Middle frontal gyrus (tissue), 1 donor: ENCODE measurements at regions not wholly inside any gene's neighbourhood (a gene's known extent, or its start where the extent isn't known, plus 50 kb on each side); places are given as distances from the start of the nearest gene placed in this dataset.
A peak's percentile ranks its signal among the peaks of the same experiment; 100 is the strongest.
"Not testable (repeated sequence)": the region's sequence is repeated elsewhere in the genome, so short reads cannot be mapped to it uniquely, and the experiment has no call there.

Source experiments
- DNase-seq: peaks from one replicate; pipeline ENCODE4 v3.0.0-alpha.2; 2015; ENCODE audit warnings: low spot score; ENCODE audit errors: extremely low spot score

GRCh38 chr5:52605317-52606313 lies 182.1 kb upstream of the ITGA1 start:
- DNase-seq = no peak

- DNase-seq = no peak
Observed at GRCh38 chr5:52607227-52607824, 180.4 kb upstream of the ITGA1 start.

DNA sequence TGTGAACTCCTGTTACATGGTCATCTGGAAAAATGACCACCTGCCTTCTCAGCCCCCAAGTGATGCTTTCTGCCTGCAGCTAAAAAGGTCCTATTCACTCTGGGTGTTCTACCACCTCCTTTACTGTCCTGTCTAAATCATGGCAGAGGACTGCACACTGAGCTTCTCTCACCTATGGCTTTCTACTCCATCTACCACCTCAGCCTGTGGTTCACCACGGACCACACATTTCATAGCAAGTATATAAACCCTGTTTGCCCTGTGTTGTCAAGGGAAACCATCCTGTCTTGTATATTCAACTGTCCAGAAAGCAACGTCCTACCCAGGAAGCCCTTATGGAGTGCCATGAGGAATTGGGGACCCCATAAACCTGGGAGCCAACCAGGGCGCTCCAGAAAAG lies 167.4 kb upstream of the ITGA1 start:
- DNase-seq = no peak

DNA sequence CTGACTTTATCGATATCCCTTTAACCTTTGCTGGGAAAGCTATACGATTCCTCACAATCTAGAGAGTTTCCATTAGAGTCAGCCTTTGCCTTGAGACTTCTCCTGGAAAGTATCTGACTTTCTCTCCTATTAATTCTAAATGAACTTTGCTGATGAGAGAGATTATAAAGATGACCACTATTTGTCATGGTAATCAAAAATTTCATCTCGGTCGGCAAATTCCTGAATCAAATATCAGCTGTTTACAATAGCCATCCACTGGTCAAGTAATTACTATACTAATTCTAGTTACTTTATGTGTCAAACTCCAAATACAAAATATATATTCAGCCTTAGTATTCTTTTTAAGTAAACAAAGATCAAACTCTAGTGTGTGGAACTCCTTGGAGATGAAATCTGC lies 164.4 kb upstream of the ITGA1 start:
- DNase-seq = no peak

DNA sequence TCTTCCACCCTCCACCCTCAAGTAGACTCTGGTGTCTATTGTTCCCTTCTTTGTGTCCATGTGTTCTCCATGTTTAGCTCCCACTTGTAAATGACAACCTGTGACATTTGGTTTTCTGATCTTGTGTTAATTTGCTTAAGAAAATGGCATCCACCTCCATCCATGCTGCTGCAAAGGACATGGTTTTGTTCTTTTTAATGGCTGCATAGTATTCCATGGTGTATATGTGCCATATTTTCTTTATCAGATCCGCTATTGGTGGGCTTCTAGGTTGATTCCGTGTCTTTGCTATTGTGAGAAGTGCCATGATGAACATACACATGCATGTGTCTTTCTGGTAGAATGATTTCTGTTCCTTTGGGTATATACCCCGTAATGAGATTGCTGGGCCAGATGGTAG lies 163.4 kb upstream of the ITGA1 start:
- DNase-seq = no peak

DNA sequence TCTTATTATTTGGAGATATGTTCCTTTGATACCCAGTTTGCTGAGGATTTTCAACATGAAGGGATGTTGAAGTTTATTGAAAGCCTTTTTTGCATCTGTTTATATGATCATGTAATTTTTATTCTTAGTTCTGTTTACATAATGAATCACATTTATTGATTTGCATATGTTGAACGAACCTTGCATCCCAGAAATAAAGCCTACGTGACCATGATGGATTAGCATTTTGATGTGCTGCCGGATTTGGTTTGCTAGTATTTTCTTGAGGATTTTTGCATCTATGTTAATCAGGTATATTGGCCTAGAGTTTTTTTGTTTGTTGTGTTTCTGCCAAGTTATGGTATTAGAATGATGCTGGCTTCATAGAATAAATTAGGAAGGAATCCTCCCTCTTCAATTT lies 161.4 kb upstream of the ITGA1 start:
- no peak for DNase-seq

GRCh38 chr5:52627740-52628139 lies 160.0 kb upstream of the ITGA1 start:
- no peak for DNase-seq

GRCh38 chr5:52632281-52632680 lies 155.4 kb upstream of the ITGA1 start:
- no peak for DNase-seq

- DNase-seq = not testable (repeated sequence)
Observed at GRCh38 chr5:52634171-52634570, 153.5 kb upstream of the ITGA1 start.

- DNase-seq = no peak
Observed at GRCh38 chr5:52638732-52639131, 149.0 kb upstream of the ITGA1 start.

- no peak for DNase-seq
Observed at GRCh38 chr5:52648726-52649125, 139.0 kb upstream of the ITGA1 start.

DNA sequence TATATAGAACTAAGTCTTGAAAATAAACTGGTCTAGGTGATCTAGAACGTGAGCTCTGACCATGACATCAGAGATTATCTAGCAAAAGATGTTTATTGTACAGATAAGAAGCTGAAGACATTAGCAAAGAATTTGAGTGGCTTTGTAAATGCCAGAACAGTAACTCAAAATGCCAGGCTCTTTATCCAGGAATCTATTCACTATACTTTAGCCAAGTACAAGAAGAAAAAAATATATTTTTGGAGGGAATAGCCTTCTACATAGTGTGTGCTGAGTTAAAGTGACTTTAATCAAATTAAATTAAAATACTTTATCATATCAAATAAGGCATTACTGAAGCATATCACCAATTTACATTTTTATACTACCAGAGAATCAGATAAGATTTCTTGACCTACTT lies 132.6 kb upstream of the ITGA1 start:
- no peak for DNase-seq

DNA sequence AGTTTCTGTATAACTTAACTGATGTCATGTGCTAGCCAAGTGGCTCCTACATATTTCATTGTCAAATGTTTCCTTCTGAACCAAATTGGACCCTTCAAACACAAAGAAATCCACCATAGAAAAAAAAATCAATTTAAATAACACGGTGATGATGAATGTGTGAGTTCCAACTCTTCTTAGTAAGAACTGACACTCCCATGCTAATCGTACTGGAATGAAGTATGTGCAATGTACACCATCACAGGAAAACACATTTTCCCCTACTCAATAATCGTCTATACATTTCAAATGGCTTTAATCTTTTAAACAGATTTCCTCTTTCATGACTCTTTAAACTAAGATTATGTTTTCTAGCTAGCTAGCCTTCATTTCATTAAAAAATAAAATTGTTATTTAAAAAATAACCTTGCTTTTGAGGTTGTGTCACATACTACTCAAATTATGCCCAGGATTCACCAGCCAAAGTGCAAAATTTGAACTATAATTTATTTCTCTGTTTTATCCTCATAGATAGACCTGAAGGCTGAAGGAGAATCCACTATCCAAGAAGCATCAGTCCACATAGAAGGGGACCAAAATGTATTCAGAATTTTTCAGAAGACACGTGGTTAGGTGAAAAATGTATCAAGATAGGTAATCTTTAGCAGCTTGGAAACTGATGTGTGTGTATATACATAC lies 131.0 kb upstream of the ITGA1 start:
- DNase-seq = no peak

GRCh38 chr5:52657247-52657645 lies 130.5 kb upstream of the ITGA1 start:
- DNase-seq = peak; percentile 37

DNA sequence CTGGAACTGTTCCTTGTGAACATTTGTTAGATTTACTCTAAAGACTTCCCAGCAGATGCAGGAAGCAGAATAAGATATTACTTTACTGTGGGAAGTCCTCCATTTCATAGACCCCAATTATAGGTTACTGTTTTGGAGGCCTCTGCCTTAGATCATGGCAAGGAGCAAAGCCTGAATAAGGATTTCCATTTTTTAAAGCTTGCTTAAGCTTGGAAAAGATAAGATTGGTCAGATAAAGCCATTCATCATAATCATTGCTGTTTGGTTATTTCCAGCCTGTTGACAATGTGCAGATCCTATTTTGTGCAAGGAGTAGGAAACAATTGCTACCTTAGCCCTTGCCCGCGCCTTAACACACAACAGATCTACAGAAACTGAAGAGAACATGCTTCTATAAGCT lies 129.5 kb upstream of the ITGA1 start:
- DNase-seq = no peak

- no peak for DNase-seq
Observed at GRCh38 chr5:52660621-52661020, 127.1 kb upstream of the ITGA1 start.

GRCh38 chr5:52661903-52662595 lies 125.7 kb upstream of the ITGA1 start:
- no peak for DNase-seq

- DNase-seq = no peak
Observed at GRCh38 chr5:52665559-52665958, 122.2 kb upstream of the ITGA1 start.

DNA sequence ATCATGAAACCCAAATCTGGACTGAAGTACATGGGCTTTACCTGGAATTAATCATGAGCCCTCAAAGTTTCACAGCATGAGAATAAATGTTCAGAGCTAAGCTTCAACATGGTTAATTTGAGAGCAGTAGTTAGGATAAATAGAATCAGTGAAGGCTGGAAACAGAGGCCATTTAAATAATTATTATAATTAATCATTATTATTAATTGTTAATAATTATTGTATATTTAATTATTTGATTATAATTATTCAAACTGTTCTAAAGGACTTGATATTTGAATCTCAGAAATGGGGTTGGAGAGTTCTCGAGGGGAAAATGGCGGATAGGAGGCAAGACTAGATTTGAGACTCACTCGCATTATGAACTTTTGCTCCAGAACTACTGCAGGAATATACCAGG lies 119.6 kb upstream of the ITGA1 start:
- no peak for DNase-seq

GRCh38 chr5:52668544-52669185 lies 119.1 kb upstream of the ITGA1 start:
- DNase-seq = no peak

DNA sequence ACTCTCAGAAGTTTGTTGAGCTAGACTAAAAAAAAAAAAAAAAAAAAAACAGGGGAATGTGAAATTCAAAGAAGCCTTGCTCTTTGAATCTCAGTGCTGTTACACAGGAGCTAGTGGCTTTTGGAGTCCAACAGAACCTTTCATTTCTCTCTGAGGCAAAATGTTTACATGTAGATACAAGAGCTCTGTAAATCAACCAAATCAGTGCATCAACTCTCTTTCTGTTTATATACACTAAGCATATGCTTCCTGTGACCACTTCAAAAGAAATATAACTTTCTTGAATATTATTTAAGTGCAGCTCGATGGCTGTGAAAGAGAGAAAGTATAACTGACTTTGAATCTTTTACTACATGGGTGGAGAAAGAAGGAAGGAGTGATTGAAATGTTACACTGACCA lies 115.3 kb upstream of the ITGA1 start:
- no peak for DNase-seq
